HuH-7 (cell line): ENCODE measurements at regions not wholly inside any gene's neighbourhood (a gene's known extent, or its start where the extent isn't known, plus 50 kb on each side); places are given as distances from the start of the nearest gene placed in this dataset.

ENCODE experiments used
- DNase-seq: peaks from one replicate; pipeline ENCODE4 v3.0.0; 2011; ENCODE audit warnings: low spot score

GRCh38 chr16:86632206-86632605 lies 53.9 kb downstream of the FOXL1 start:
- no peak for DNase-seq

GRCh38 chr16:86632944-86633343 lies 54.6 kb downstream of the FOXL1 start:
- no peak for DNase-seq

GRCh38 chr16:86634292-86634691 lies 55.9 kb downstream of the FOXL1 start:
- no peak for DNase-seq

- no peak for DNase-seq
These were observed 57.0 kb downstream of the FOXL1 start for GRCh38 chr16:86635176-86635876.

GRCh38 chr16:86635926-86636325 lies 57.6 kb downstream of the FOXL1 start:
- DNase-seq: no peak

- no peak for DNase-seq
These were observed 59.4 kb downstream of the FOXL1 start for GRCh38 chr16:86637744-86638143.

- DNase-seq: no peak
These were observed 60.3 kb downstream of the FOXL1 start for GRCh38 chr16:86638642-86639041.

GRCh38 chr16:86639354-86639753 lies 61.0 kb downstream of the FOXL1 start:
- DNase-seq: no peak

GRCh38 chr16:86640265-86640843 lies 62.0 kb downstream of the FOXL1 start:
- DNase-seq: no peak

GRCh38 chr16:86642087-86642486 lies 63.7 kb downstream of the FOXL1 start:
- no peak for DNase-seq

- no peak for DNase-seq
These were observed 65.3 kb downstream of the FOXL1 start for GRCh38 chr16:86643671-86644070.

- DNase-seq: no peak
These were observed 69.2 kb downstream of the FOXL1 start for GRCh38 chr16:86647561-86647960.

GRCh38 chr16:86649875-86650274 lies 71.5 kb downstream of the FOXL1 start:
- no peak for DNase-seq

GRCh38 chr16:86651013-86651627 lies 72.8 kb downstream of the FOXL1 start:
- no peak for DNase-seq

GRCh38 chr16:86651823-86652222 lies 73.5 kb downstream of the FOXL1 start:
- DNase-seq: no peak

- DNase-seq: no peak
These were observed 75.1 kb downstream of the FOXL1 start for GRCh38 chr16:86653285-86654006.

GRCh38 chr16:86657972-86658371 lies 79.6 kb downstream of the FOXL1 start:
- no peak for DNase-seq

- DNase-seq: no peak
These were observed 82.3 kb downstream of the FOXL1 start for GRCh38 chr16:86660623-86661022.

- DNase-seq: no peak
These were observed 83.4 kb downstream of the FOXL1 start for GRCh38 chr16:86661706-86662105.

GRCh38 chr16:86662195-86662594 lies 83.8 kb downstream of the FOXL1 start:
- no peak for DNase-seq

GRCh38 chr16:86662740-86663139 lies 84.4 kb downstream of the FOXL1 start:
- DNase-seq: no peak

GRCh38 chr16:86663685-86664521 lies 85.6 kb downstream of the FOXL1 start:
- no peak for DNase-seq
